Endodermal cell (in vitro differentiated cells): ENCODE measurements at regions not wholly inside any gene's neighbourhood (a gene's known extent, or its start where the extent isn't known, plus 50 kb on each side); places are given as distances from the start of the nearest gene placed in this dataset.

Experiments
- DNase-seq: peaks from one replicate; pipeline ENCODE4 v3.0.0-alpha.2; 2017
- H3K27ac ChIP-seq: 2 replicates; pipeline ENCODE4 v1.5.1; 2013; ENCODE audit warnings: mild to moderate bottlenecking, low read depth, low read length, moderate library complexity
- H3K27me3 ChIP-seq: 2 replicates; pipeline ENCODE4 v1.6.1; 2013; ENCODE audit warnings: mild to moderate bottlenecking, low read length, moderate library complexity; ENCODE audit not compliant: insufficient read depth, control insufficient read depth, poor library complexity, severe bottlenecking
- H3K36me3 ChIP-seq: 2 replicates; pipeline ENCODE4 v1.7.0; 2013; ENCODE audit warnings: mild to moderate bottlenecking, low read length, moderate library complexity; ENCODE audit not compliant: control insufficient read depth, insufficient read depth
- H3K4me1 ChIP-seq: one replicate; pipeline ENCODE4 v1.7.0; 2013; ENCODE audit warnings: low read length; ENCODE audit not compliant: control insufficient read depth, insufficient read depth
- H3K4me3 ChIP-seq: 2 replicates; pipeline ENCODE4 v1.5.1; 2013; ENCODE audit warnings: mild to moderate bottlenecking, low read length, moderate library complexity
- H3K9ac ChIP-seq: 2 replicates; pipeline ENCODE4 v1.6.1; 2013; ENCODE audit warnings: mild to moderate bottlenecking, low read length, moderate library complexity; ENCODE audit not compliant: poor library complexity, severe bottlenecking; ENCODE audit errors: extremely low read depth
- H3K9me3 ChIP-seq: 2 replicates; pipeline ENCODE4 v1.6.1; 2013; ENCODE audit warnings: mild to moderate bottlenecking, low read length, moderate library complexity; ENCODE audit not compliant: control insufficient read depth
- H3K27ac Mint-ChIP-seq: 2 replicates; pipeline ENCODE4 v1.8.0; 2020; ENCODE audit warnings: mixed read lengths
- H3K27me3 Mint-ChIP-seq: 2 replicates; pipeline ENCODE4 v1.8.0; 2021; ENCODE audit warnings: mild to moderate bottlenecking, mixed read lengths; ENCODE audit not compliant: insufficient read depth
- H3K36me3 Mint-ChIP-seq: 2 replicates; pipeline ENCODE4 v1.8.0; 2020; ENCODE audit warnings: low read depth, mixed read lengths
- H3K4me1 Mint-ChIP-seq: 2 replicates; pipeline ENCODE4 v1.8.0; 2020; ENCODE audit warnings: mixed read lengths
- H3K4me3 Mint-ChIP-seq: 2 replicates; pipeline ENCODE4 v1.8.0; 2020; ENCODE audit warnings: mild to moderate bottlenecking, moderate library complexity, mixed read lengths
- H3K9me3 Mint-ChIP-seq: 2 replicates; pipeline ENCODE4 v1.8.0; 2020; ENCODE audit warnings: mild to moderate bottlenecking, mixed read lengths
- CTCF ChIP-seq: fragments of 200-600 bp; sonication (generic); conservative IDR thresholded peaks from 2 replicates; pipeline ENCODE4 v1.5.0; 2021; ENCODE audit warnings: antibody characterized with exemption, mild to moderate bottlenecking
- WGBS, 2 experiments: methylation state at CpG; one replicate each; pipeline versions ENCODE4 v1.1.5 to v1.1.7; 2013; ENCODE audit warnings: missing lambda C conversion rate in 2 of 2, mixed read lengths in 1 of 2; ENCODE audit not compliant: insufficient coverage in 1 of 2, insufficient read length in 1 of 2; 5-methylcytosine and 5-hydroxymethylcytosine counted together

DNA sequence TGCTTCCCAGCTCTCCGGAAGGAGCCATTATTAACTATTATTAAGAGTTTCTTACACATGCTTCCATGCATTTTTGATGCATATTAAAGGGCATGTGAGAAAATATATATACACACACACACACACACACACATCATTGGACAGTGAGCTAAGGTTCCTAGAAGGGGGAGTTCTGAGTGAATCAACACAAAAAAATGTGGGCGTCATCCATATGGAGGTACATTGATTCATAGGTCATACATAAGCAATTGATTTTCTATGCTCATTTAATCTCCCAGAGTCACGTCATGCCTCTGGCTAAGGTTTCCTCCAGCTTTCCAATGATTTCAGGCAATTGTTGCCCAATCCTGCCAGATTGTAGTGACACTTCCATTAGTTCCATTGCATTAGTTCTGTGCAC lies 269.4 kb downstream of the DNAJB9 start:
- no peak overlapping the region for H3K4me3 ChIP-seq
- no peaks in the 10 kb centered on the region for H3K36me3 ChIP-seq
- H3K27me3 Mint-ChIP-seq, result no peaks in the 10 kb centered on the region
- peaks cover 9% of the 10 kb centered on the region for H3K9me3 Mint-ChIP-seq
- H3K36me3 Mint-ChIP-seq, result no peaks in the 10 kb centered on the region
- H3K27me3 ChIP-seq, result no peaks in the 10 kb centered on the region
- no peak for DNase-seq
- H3K27ac ChIP-seq, result no peak overlapping the region
- H3K4me3 Mint-ChIP-seq, result no peak overlapping the region
- 0 to 33% methylated on average over 2 to 3 of the region's 3 CpGs for WGBS, 2 experiments
- H3K4me1 ChIP-seq, result no peaks in the 10 kb centered on the region
- H3K27ac Mint-ChIP-seq, result no peak overlapping the region
- peaks cover 13% of the 10 kb centered on the region for H3K9me3 ChIP-seq
- H3K4me1 Mint-ChIP-seq, result no peaks in the 10 kb centered on the region
- no peak for TF ChIP-seq CTCF
- H3K9ac ChIP-seq, result no peak overlapping the region

GRCh38 chr7:108845951-108846350 lies 276.3 kb downstream of the DNAJB9 start:
- Mint-ChIP-seq H3K9me3 (no peaks in the 10 kb centered on the region), H3K4me1 (no peaks in the 10 kb centered on the region), H3K36me3 (no peaks in the 10 kb centered on the region), H3K27ac (no peak overlapping the region), H3K27me3 (no peaks in the 10 kb centered on the region), H3K4me3 (no peak overlapping the region)
- H3K4me1 ChIP-seq, result no peaks in the 10 kb centered on the region
- H3K27ac ChIP-seq, result no peak overlapping the region
- no peak overlapping the region for H3K4me3 ChIP-seq
- no peaks in the 10 kb centered on the region for H3K27me3 ChIP-seq
- H3K9me3 ChIP-seq, result no peaks in the 10 kb centered on the region
- TF ChIP-seq CTCF, result no peak
- no peak for DNase-seq
- H3K36me3 ChIP-seq, result no peaks in the 10 kb centered on the region
- H3K9ac ChIP-seq, result no peak overlapping the region

- Histone ChIP-seq H3K27me3 (no peaks in the 10 kb centered on the region), H3K27ac (no peak overlapping the region), H3K4me3 (no peak overlapping the region), H3K36me3 (no peaks in the 10 kb centered on the region), H3K9ac (no peak overlapping the region), H3K9me3 (no peaks in the 10 kb centered on the region), H3K4me1 (no peaks in the 10 kb centered on the region)
- H3K4me1 Mint-ChIP-seq, result no peaks in the 10 kb centered on the region
- no peak overlapping the region for H3K4me3 Mint-ChIP-seq
- 92 to 100% methylated on average over 5 to 7 of the region's 7 CpGs for WGBS, 2 experiments
- H3K9me3 Mint-ChIP-seq, result no peaks in the 10 kb centered on the region
- DNase-seq, result no peak
- no peak for TF ChIP-seq CTCF
- H3K27me3 Mint-ChIP-seq, result no peaks in the 10 kb centered on the region
- H3K36me3 Mint-ChIP-seq, result no peaks in the 10 kb centered on the region
- H3K27ac Mint-ChIP-seq, result no peak overlapping the region
Observed at GRCh38 chr7:108846471-108846870, 276.8 kb downstream of the DNAJB9 start.
